B cell (primary cell): ENCODE measurements at regions not wholly inside any gene's neighbourhood (a gene's known extent, or its start where the extent isn't known, plus 50 kb on each side); places are given as distances from the start of the nearest gene placed in this dataset.

Source experiments
- ATAC-seq: fragments of 200-7000 bp; cut with Tn5 transposase; one replicate; pipeline ENCODE4 v1.10.0; 2021; ENCODE audit warnings: low read depth, mild to moderate bottlenecking, moderate number of reproducible peaks, moderate library complexity
- CTCF ChIA-PET: fragments of 350-600 bp; sonication (Branson Sonifier 250); formaldehyde crosslinking; loops from one replicate; lab custom pipeline; 2021; ENCODE audit warnings: antibody characterized with exemption, inconsistent platforms; lab: Charles Lee
- POLR2A ChIA-PET: fragments of 350-600 bp; sonication (Branson Sonifier 250); formaldehyde crosslinking; loops from one replicate; lab custom pipeline; 2021; ENCODE audit warnings: antibody characterized with exemption; lab: Charles Lee
- DNase-seq: peaks from one replicate; pipeline ENCODE4 v3.0.0; 2013
- H2AFZ ChIP-seq: 2 replicates; pipeline ENCODE4 v1.6.1; 2012; ENCODE audit warnings: mild to moderate bottlenecking, low read depth, low read length; ENCODE audit not compliant: insufficient read depth, poor library complexity, severe bottlenecking
- H3K27ac ChIP-seq, 2 donors: 1 replicate in 1 of 2; 2 replicates in 1 of 2; pipeline ENCODE4 v1.5.1; 2012 to 2013; ENCODE audit warnings: low read length in 2 of 2, mild to moderate bottlenecking in 2 of 2, moderate library complexity in 1 of 2
- H3K27me3 ChIP-seq, 4 experiments: fragments of 200-600 bp in 1 of 4; sonication (generic) in 1 of 4; replicated peaks in 1 of 4; 1 replicate in 2 of 4; 2 replicates in 2 of 4; pipeline versions ENCODE4 v1.6.1 to v1.7.0; 2013 to 2016; ENCODE audit warnings: low read length in 3 of 4, mild to moderate bottlenecking in 2 of 4, mixed read lengths in 1 of 4, moderate library complexity in 1 of 4; ENCODE audit not compliant: insufficient read depth in 4 of 4, control insufficient read depth in 3 of 4; ENCODE audit errors: control extremely low read depth in 1 of 4
- H3K36me3 ChIP-seq, 2 experiments: replicated peaks in 1 of 2; 1 replicate in 1 of 2; 2 replicates in 1 of 2; pipeline versions ENCODE4 v1.6.1 to v1.7.1; 2013; ENCODE audit warnings: low read length in 1 of 2; ENCODE audit not compliant: insufficient read depth in 2 of 2, control insufficient read depth in 1 of 2; ENCODE audit errors: control extremely low read depth in 1 of 2, extremely low read depth in 1 of 2
- H3K4me1 ChIP-seq, 2 donors: fragments of 200-600 bp in 1 of 2; sonication (generic) in 1 of 2; 1 replicate in 1 of 2; 2 replicates in 1 of 2; pipeline versions ENCODE4 v1.5.1 to v1.6.1; 2013 to 2017; ENCODE audit warnings: low read length in 2 of 2; ENCODE audit not compliant: control insufficient read depth in 2 of 2, insufficient read depth in 2 of 2
- H3K4me2 ChIP-seq: replicated peaks from 2 replicates; pipeline ENCODE3; 2012; ENCODE audit warnings: mild to moderate bottlenecking, low read depth, low read length; ENCODE audit not compliant: poor library complexity, severe bottlenecking
- H3K4me3 ChIP-seq, 5 experiments: fragments of 200-600 bp in 1 of 5; sonication (generic) in 1 of 5; 1 replicate in 3 of 5; 2 replicates in 2 of 5; pipeline versions ENCODE4 v1.5.1 to v1.7.0; 2011 to 2016; ENCODE audit warnings: low read length in 4 of 5, mild to moderate bottlenecking in 4 of 5, low read depth in 2 of 5, control low read depth in 1 of 5, moderate library complexity in 1 of 5; ENCODE audit not compliant: insufficient read depth in 1 of 5; ENCODE audit errors: control extremely low read depth in 1 of 5, extremely low read depth in 1 of 5
- H3K79me2 ChIP-seq: fragments of 200-600 bp; sonication (generic); one replicate; pipeline ENCODE4 v1.6.0; 2016; ENCODE audit warnings: low read length; ENCODE audit not compliant: control insufficient read depth, insufficient read depth
- H3K9ac ChIP-seq: fragments of 200-600 bp; sonication (generic); 2 replicates; pipeline ENCODE4 v1.6.1; 2017; ENCODE audit warnings: mild to moderate bottlenecking, low read length, moderate library complexity
- H3K9me3 ChIP-seq, 3 donors: one replicate each; pipeline versions ENCODE4 v1.6.1 to v1.7.1; 2013; ENCODE audit warnings: low read length in 2 of 3; ENCODE audit not compliant: control insufficient read depth in 2 of 3, insufficient read depth in 1 of 3; ENCODE audit errors: control extremely low read depth in 1 of 3
- H4K20me1 ChIP-seq: 2 replicates; pipeline ENCODE4 v1.6.0; 2012; ENCODE audit warnings: mild to moderate bottlenecking, low read length; ENCODE audit not compliant: insufficient read depth, control insufficient read depth, poor library complexity, severe bottlenecking
- H3K27ac Mint-ChIP-seq: one replicate; pipeline ENCODE4 v1.8.0; 2021; ENCODE audit warnings: mixed read lengths
- H3K27me3 Mint-ChIP-seq: one replicate; pipeline ENCODE4 v1.8.0; 2021; ENCODE audit warnings: mixed read lengths
- H3K4me1 Mint-ChIP-seq: one replicate; pipeline ENCODE4 v1.8.0; 2021; ENCODE audit warnings: mixed read lengths
- H3K4me3 Mint-ChIP-seq: one replicate; pipeline ENCODE4 v1.8.0; 2021; ENCODE audit warnings: mixed read lengths
- H3K9me3 Mint-ChIP-seq: one replicate; pipeline ENCODE4 v1.8.0; 2022; ENCODE audit warnings: mixed read lengths; ENCODE audit not compliant: insufficient read depth
- EZH2 ChIP-seq: IDR thresholded peaks from 2 replicates; pipeline ENCODE4 v1.6.1; 2012; ENCODE audit warnings: borderline replicate concordance, low read depth, mild to moderate bottlenecking, moderate library complexity, low read length; ENCODE audit not compliant: insufficient read depth, poor library complexity, severe bottlenecking
- WGBS: methylation state at CpG from one replicate; pipeline ENCODE4 v1.1.5; 2013; ENCODE audit warnings: missing lambda C conversion rate; ENCODE audit not compliant: insufficient coverage; 5-methylcytosine and 5-hydroxymethylcytosine counted together
- intact Hi-C: fragments of 100-400 bp; cut with micrococcal nuclease; formaldehyde crosslinking; loops from one replicate; pipeline ENCODE4 v1.10.0; 2022
- TF ChIP-seq, protein P1 (sequence below): fragments of 200-600 bp; IDR thresholded peaks from one replicate; pipeline ENCODE4 v1.8.0; 2022; ENCODE audit warnings: antibody characterized with exemption, mild to moderate bottlenecking

DNA sequence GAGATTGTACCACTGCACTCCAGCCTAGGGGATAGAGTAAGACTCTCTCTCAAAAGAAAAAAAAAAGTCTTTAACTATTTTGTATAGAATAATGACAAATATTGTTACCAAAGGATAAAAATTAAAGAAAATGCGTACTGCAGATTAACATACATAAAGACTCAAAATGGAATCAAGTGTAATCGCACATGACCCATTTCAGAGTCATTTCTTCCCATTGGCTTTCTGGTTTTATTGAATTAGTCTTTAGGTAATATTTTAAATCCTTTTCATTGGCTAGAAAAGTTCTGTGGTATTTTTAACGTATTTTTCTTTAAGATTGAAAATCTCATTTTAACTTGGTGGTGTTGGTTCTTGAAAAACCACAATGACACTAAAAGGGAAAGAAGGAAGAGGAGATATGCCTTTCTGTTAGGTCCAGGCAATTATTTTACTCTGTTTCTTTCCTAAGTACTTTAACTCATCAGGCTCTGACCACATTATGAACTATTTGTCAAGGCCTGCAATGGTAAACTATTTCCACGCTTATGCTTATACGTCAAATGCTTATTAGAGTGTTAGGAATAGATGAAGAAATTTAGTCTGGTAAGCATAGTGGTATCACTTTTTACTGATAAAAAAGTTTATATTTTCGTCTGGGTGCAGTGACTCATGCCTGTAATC lies 52.3 kb downstream of the PLEKHG1 start:
- ATAC-seq (no peak), DNase-seq (no peak)
- H3K27me3 Mint-ChIP-seq = no peaks in the 10 kb centered on the region
- ChIA-PET CTCF (interaction anchor here (1.1 kb wide), 1 partner anchor 28 kb away, joined by 3 read pairs; no protein-coding TSS in a partner anchor), POLR2A (no interaction called here)
- H3K4me3 Mint-ChIP-seq = no peak overlapping the region
- H3K27ac ChIP-seq = no peak overlapping the region
- H3K9ac ChIP-seq = no peak overlapping the region
- no peaks in the 10 kb centered on the region for H3K9me3 Mint-ChIP-seq
- intact Hi-C loops = no loop called here
- peaks cover 2 to 49% of the 10 kb centered on the region in 2 experiments for H3K36me3 ChIP-seq
- no peak overlapping the region for H3K4me2 ChIP-seq
- no peaks in the 10 kb centered on the region for H3K27me3 ChIP-seq
- H2AFZ ChIP-seq = no peak overlapping the region
- peaks cover 100% of the 10 kb centered on the region for H3K79me2 ChIP-seq
- no peak overlapping the region for H3K4me3 ChIP-seq
- H3K4me1 Mint-ChIP-seq = peaks cover 37% of the 10 kb centered on the region
- WGBS = 94% methylated on average over 2 of the region's 6 CpGs
- H4K20me1 ChIP-seq = peaks cover 16% of the 10 kb centered on the region
- H3K9me3 ChIP-seq = no peaks in the 10 kb centered on the region
- no peak overlapping the region for H3K27ac Mint-ChIP-seq
- TF ChIP-seq, protein P1, sequence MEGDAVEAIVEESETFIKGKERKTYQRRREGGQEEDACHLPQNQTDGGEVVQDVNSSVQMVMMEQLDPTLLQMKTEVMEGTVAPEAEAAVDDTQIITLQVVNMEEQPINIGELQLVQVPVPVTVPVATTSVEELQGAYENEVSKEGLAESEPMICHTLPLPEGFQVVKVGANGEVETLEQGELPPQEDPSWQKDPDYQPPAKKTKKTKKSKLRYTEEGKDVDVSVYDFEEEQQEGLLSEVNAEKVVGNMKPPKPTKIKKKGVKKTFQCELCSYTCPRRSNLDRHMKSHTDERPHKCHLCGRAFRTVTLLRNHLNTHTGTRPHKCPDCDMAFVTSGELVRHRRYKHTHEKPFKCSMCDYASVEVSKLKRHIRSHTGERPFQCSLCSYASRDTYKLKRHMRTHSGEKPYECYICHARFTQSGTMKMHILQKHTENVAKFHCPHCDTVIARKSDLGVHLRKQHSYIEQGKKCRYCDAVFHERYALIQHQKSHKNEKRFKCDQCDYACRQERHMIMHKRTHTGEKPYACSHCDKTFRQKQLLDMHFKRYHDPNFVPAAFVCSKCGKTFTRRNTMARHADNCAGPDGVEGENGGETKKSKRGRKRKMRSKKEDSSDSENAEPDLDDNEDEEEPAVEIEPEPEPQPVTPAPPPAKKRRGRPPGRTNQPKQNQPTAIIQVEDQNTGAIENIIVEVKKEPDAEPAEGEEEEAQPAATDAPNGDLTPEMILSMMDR = no peak
- no peak for TF ChIP-seq EZH2
- peaks cover 0 to 12% of the 10 kb centered on the region in 2 donors for H3K4me1 ChIP-seq

DNA sequence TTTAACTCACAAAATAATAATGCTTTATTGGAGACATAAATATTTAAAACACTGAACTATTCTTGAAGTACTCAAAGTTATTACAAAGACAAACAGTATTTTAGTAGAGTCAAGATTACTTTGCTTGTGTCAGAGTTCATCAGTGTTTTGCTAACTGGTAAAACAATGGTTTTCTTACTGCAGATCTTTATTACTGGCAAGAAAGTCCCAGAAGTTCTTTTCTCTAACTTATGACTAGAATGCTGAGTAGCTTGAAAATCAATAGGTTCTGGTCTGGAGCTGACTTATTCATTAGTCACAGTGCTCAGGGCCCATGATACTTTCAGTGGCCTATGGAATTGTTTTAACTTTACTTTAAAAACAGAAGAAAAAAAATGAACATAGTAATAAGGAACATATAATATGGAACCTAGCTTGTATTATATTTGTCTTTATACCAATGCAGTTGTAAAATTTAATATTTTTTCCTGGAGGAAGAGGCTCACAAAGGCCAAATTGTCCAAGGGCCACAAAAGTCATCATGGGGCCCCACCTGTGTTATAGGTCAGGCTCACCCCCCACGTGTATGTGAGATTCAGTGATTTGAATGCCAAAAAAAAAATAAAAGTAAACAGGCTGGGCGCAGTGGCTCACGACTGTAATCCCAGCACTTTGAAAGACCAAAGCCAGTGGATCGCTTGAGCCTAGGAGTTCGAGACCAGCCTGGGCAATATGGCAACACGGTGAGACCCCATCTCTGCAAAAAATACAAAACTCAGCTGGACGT lies 53.3 kb downstream of the PLEKHG1 start:
- H3K9ac ChIP-seq = no peak overlapping the region
- no peak overlapping the region for H3K4me2 ChIP-seq
- CTCF ChIA-PET = interaction anchor here (0.7 to 1.1 kb wide), 3 partner anchors 27 to 235 kb away, joined by 3 read pairs; no protein-coding TSS in a partner anchor
- H2AFZ ChIP-seq = no peak overlapping the region
- POLR2A ChIA-PET = no interaction called here
- TF ChIP-seq, protein P1 = no peak
- TF ChIP-seq EZH2 = no peak
- H3K4me1 ChIP-seq = peaks cover 0 to 2% of the 10 kb centered on the region in 2 donors
- no peak for ATAC-seq
- no peak for DNase-seq
- Mint-ChIP-seq H3K9me3 (no peaks in the 10 kb centered on the region), H3K27me3 (no peaks in the 10 kb centered on the region), H3K4me1 (peaks cover 36% of the 10 kb centered on the region), H3K27ac (no peak overlapping the region), H3K4me3 (no peak overlapping the region)
- no peaks in the 10 kb centered on the region for H3K27me3 ChIP-seq
- intact Hi-C loops = no loop called here
- peaks cover 2 to 49% of the 10 kb centered on the region in 2 experiments for H3K36me3 ChIP-seq
- WGBS = 97% methylated on average over 6 of the region's 7 CpGs
- no peak overlapping the region for H3K27ac ChIP-seq
- H3K79me2 ChIP-seq = peaks cover 100% of the 10 kb centered on the region
- H4K20me1 ChIP-seq = peaks cover 16% of the 10 kb centered on the region
- H3K9me3 ChIP-seq = no peaks in the 10 kb centered on the region
- no peak overlapping the region for H3K4me3 ChIP-seq
